CD14-positive monocyte (primary cell): ENCODE measurements at regions not wholly inside any gene's neighbourhood (a gene's known extent, or its start where the extent isn't known, plus 50 kb on each side); places are given as distances from the start of the nearest gene placed in this dataset.

Experiments used
- DNase-seq, 3 donors: peaks; one replicate each; pipeline ENCODE4 v3.0.0-alpha.2; 2011 to 2022
- H2AFZ ChIP-seq: 2 replicates; pipeline ENCODE4 v1.6.0; 2012; ENCODE audit warnings: mild to moderate bottlenecking, low read depth, low read length, inconsistent platforms; ENCODE audit not compliant: insufficient read depth, poor library complexity, severe bottlenecking
- H3K27ac ChIP-seq, 2 donors: 1 replicate in 1 of 2; 2 replicates in 1 of 2; pipeline ENCODE4 v1.5.1; 2012 to 2013; ENCODE audit warnings: low read length in 2 of 2, control low read depth in 1 of 2, inconsistent platforms in 1 of 2, low read depth in 1 of 2, mild to moderate bottlenecking in 1 of 2
- H3K27me3 ChIP-seq, 2 donors: one replicate each; pipeline versions ENCODE4 v1.6.0 to v1.6.1; 2011 to 2013; ENCODE audit warnings: low read length in 2 of 2; ENCODE audit not compliant: control insufficient read depth in 2 of 2, insufficient read depth in 2 of 2
- H3K36me3 ChIP-seq, 2 donors: replicated peaks in 1 of 2; 1 replicate in 1 of 2; 2 replicates in 1 of 2; pipeline versions ENCODE4 v1.5.1 to v1.6.1; 2012 to 2013; ENCODE audit warnings: low read length in 2 of 2, control low read depth in 1 of 2, inconsistent platforms in 1 of 2, mild to moderate bottlenecking in 1 of 2; ENCODE audit not compliant: insufficient read depth in 2 of 2, control insufficient read depth in 1 of 2
- H3K4me1 ChIP-seq, 2 donors: 1 replicate in 1 of 2; 2 replicates in 1 of 2; pipeline versions ENCODE4 v1.5.1 to v1.6.1; 2012 to 2013; ENCODE audit warnings: low read length in 2 of 2, control low read depth in 1 of 2, inconsistent platforms in 1 of 2, mild to moderate bottlenecking in 1 of 2, moderate library complexity in 1 of 2; ENCODE audit not compliant: insufficient read depth in 2 of 2, control insufficient read depth in 1 of 2
- H3K4me2 ChIP-seq: replicated peaks from 2 replicates; pipeline ENCODE3; 2012; ENCODE audit warnings: low read length, moderate library complexity, mild to moderate bottlenecking; ENCODE audit not compliant: poor library complexity, severe bottlenecking; ENCODE audit errors: extremely low read depth
- H3K4me3 ChIP-seq, 3 experiments: fragments of 200-600 bp in 1 of 3; sonication (generic) in 1 of 3; replicated peaks in 1 of 3; 1 replicate in 2 of 3; 2 replicates in 1 of 3; pipeline ENCODE4 v1.5.1; 2011 to 2013; ENCODE audit warnings: low read length in 3 of 3, mild to moderate bottlenecking in 3 of 3, control low read depth in 2 of 3, low read depth in 2 of 3, inconsistent platforms in 1 of 3, moderate library complexity in 1 of 3
- H3K79me2 ChIP-seq: 2 replicates; pipeline ENCODE4 v1.6.0; 2012; ENCODE audit warnings: mild to moderate bottlenecking, control low read depth, inconsistent platforms, low read length, moderate library complexity; ENCODE audit not compliant: insufficient read depth
- H3K9ac ChIP-seq: 2 replicates; pipeline ENCODE4 v1.6.0; 2017; ENCODE audit warnings: low read length, mild to moderate bottlenecking; ENCODE audit not compliant: insufficient read depth, poor library complexity, severe bottlenecking
- H3K9me3 ChIP-seq, 2 donors: replicated peaks in 1 of 2; 1 replicate in 1 of 2; 2 replicates in 1 of 2; pipeline versions ENCODE4 v1.5.1 to v1.6.1; 2012 to 2013; ENCODE audit warnings: low read length in 2 of 2, control low read depth in 1 of 2; ENCODE audit not compliant: control insufficient read depth in 1 of 2, insufficient read depth in 1 of 2
- H4K20me1 ChIP-seq: 2 replicates; pipeline ENCODE4 v1.6.0; 2012; ENCODE audit warnings: mild to moderate bottlenecking, low read length, control low read depth, moderate library complexity; ENCODE audit not compliant: insufficient read depth
- H3K27ac Mint-ChIP-seq, 7 donors: one replicate each; pipeline ENCODE4 v1.8.0; 2020; ENCODE audit warnings: mild to moderate bottlenecking in 7 of 7, mixed read lengths in 7 of 7, moderate library complexity in 6 of 7, inconsistent platforms in 2 of 7
- H3K27me3 Mint-ChIP-seq, 3 donors: one replicate each; pipeline ENCODE4 v1.8.0; 2021 to 2022; ENCODE audit warnings: low read depth in 3 of 3, mild to moderate bottlenecking in 3 of 3, mixed read lengths in 3 of 3, moderate library complexity in 3 of 3, inconsistent platforms in 1 of 3
- H3K36me3 Mint-ChIP-seq, 2 donors: one replicate each; pipeline ENCODE4 v1.8.0; 2020; ENCODE audit warnings: mixed read lengths in 2 of 2, inconsistent platforms in 1 of 2, mild to moderate bottlenecking in 1 of 2
- H3K4me1 Mint-ChIP-seq: one replicate; pipeline ENCODE4 v1.8.0; 2020; ENCODE audit warnings: mild to moderate bottlenecking, mixed read lengths
- H3K4me3 Mint-ChIP-seq, 2 donors: one replicate each; pipeline ENCODE4 v1.8.0; 2020; ENCODE audit warnings: mild to moderate bottlenecking in 2 of 2, mixed read lengths in 2 of 2, moderate library complexity in 1 of 2
- H3K9me3 Mint-ChIP-seq, 7 donors: one replicate each; pipeline ENCODE4 v1.8.0; 2020 to 2022; ENCODE audit warnings: mixed read lengths in 7 of 7, mild to moderate bottlenecking in 6 of 7, moderate library complexity in 6 of 7, inconsistent platforms in 2 of 7
- WGBS: methylation state at CpG from one replicate; pipeline ENCODE4 v1.1.5; 2013; ENCODE audit warnings: missing lambda C conversion rate; ENCODE audit not compliant: insufficient coverage; 5-methylcytosine and 5-hydroxymethylcytosine counted together
- intact Hi-C, 2 donors: fragments of 100-400 bp; cut with micrococcal nuclease; formaldehyde crosslinking; loops; one replicate each; pipeline versions ENCODE4 v1.15.0 to v1.15.1; 2023
- TF ChIP-seq, protein P1 (sequence below): fragments of 200-600 bp; IDR thresholded peaks from one replicate; pipeline ENCODE4 v1.8.0; 2022; ENCODE audit warnings: antibody characterized with exemption, mild to moderate bottlenecking

DNA sequence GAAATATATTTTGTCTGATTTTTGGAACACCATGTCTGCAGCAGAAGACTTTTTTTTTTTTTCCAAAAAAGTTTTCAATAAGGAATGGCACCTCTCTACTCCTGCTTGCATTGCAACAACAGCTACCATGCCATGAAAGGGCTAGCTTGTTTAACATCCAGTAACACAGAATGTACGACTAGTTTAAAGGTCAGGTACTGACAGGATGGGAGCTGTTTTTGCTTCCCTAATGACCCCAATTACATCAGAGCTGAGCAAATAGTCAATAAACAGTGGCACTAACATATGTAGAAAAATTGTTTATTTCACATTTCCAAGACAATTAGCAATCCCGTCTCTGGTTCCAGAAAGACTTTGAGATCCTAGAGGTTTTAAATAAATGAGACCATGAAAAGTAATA is 693.8 kb downstream of the NR2F1-AS1 start:
- no peak overlapping the region for H3K27ac ChIP-seq
- H2AFZ ChIP-seq, result no peak overlapping the region
- no peaks in the 10 kb centered on the region for H3K4me1 ChIP-seq
- peaks cover 0 to 6% (median 0%) of the 10 kb centered on the region in 7 donors for H3K9me3 Mint-ChIP-seq
- H3K27ac Mint-ChIP-seq, result no peak overlapping the region
- no peaks in the 10 kb centered on the region for H3K27me3 ChIP-seq
- H3K27me3 Mint-ChIP-seq, result no peaks in the 10 kb centered on the region
- H3K9me3 ChIP-seq, result no peaks in the 10 kb centered on the region
- intact Hi-C loops, result no loop called here
- H3K36me3 Mint-ChIP-seq, result no peaks in the 10 kb centered on the region
- TF ChIP-seq, protein P1, sequence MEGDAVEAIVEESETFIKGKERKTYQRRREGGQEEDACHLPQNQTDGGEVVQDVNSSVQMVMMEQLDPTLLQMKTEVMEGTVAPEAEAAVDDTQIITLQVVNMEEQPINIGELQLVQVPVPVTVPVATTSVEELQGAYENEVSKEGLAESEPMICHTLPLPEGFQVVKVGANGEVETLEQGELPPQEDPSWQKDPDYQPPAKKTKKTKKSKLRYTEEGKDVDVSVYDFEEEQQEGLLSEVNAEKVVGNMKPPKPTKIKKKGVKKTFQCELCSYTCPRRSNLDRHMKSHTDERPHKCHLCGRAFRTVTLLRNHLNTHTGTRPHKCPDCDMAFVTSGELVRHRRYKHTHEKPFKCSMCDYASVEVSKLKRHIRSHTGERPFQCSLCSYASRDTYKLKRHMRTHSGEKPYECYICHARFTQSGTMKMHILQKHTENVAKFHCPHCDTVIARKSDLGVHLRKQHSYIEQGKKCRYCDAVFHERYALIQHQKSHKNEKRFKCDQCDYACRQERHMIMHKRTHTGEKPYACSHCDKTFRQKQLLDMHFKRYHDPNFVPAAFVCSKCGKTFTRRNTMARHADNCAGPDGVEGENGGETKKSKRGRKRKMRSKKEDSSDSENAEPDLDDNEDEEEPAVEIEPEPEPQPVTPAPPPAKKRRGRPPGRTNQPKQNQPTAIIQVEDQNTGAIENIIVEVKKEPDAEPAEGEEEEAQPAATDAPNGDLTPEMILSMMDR, result no peak
- H4K20me1 ChIP-seq, result no peaks in the 10 kb centered on the region
- no peak overlapping the region for H3K9ac ChIP-seq
- no CpG with 5 or more reads among the region's 2 CpGs for WGBS
- no peaks in the 10 kb centered on the region for H3K36me3 ChIP-seq
- no peaks in the 10 kb centered on the region for H3K79me2 ChIP-seq
- no peak overlapping the region for H3K4me3 Mint-ChIP-seq
- no peaks in the 10 kb centered on the region for H3K4me1 Mint-ChIP-seq
- no peak overlapping the region for H3K4me3 ChIP-seq
- no peak for DNase-seq
- H3K4me2 ChIP-seq, result no peak overlapping the region

DNA sequence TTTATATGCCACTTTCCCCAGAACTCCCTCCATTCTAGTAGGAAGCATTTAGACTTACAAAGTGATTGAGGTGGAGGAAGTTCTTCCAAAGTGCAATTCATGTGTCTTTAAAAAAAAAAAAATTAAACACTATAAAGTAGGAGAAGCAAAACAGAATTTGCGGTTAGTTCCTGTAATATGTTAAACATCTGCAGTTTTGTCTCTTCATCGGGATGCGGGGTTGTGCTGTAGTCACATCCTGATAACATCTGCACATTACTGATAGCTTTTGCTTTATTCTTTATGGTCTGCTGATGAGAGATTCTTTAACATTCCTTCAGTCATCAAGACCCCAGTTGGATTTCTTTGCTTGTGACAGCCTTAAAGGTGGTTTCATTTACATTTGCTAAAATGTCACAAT is 694.3 kb downstream of the NR2F1-AS1 start:
- intact Hi-C loops, result no loop called here
- no peak overlapping the region for H3K27ac Mint-ChIP-seq
- H3K4me3 Mint-ChIP-seq, result no peak overlapping the region
- Histone ChIP-seq H3K27me3 (no peaks in the 10 kb centered on the region), H3K36me3 (no peaks in the 10 kb centered on the region), H3K4me2 (no peak overlapping the region), H3K9me3 (no peaks in the 10 kb centered on the region), H3K79me2 (no peaks in the 10 kb centered on the region), H2AFZ (no peak overlapping the region), H3K9ac (no peak overlapping the region), H4K20me1 (no peaks in the 10 kb centered on the region), H3K27ac (no peak overlapping the region), H3K4me3 (no peak overlapping the region), H3K4me1 (no peaks in the 10 kb centered on the region)
- TF ChIP-seq, protein P1, result no peak
- no CpG with 5 or more reads among the region's 3 CpGs for WGBS
- no peaks in the 10 kb centered on the region for H3K36me3 Mint-ChIP-seq
- no peaks in the 10 kb centered on the region for H3K4me1 Mint-ChIP-seq
- no peak for DNase-seq
- H3K9me3 Mint-ChIP-seq, result peaks cover 0 to 6% (median 0%) of the 10 kb centered on the region in 7 donors
- H3K27me3 Mint-ChIP-seq, result no peaks in the 10 kb centered on the region
